Esophagus squamous epithelium (tissue), 5 donors: ENCODE measurements at regions not wholly inside any gene's neighbourhood (a gene's known extent, or its start where the extent isn't known, plus 50 kb on each side); places are given as distances from the start of the nearest gene placed in this dataset.

ENCODE experiments used
- DNase-seq: peaks from one replicate; lab custom pipeline; 2025; lab: John Stamatoyannopoulos, UW
- H3K27ac ChIP-seq, 4 donors: fragments of 200-600 bp; sonication (generic); one replicate each; pipeline ENCODE4 v1.5.1; 2016 to 2019; ENCODE audit warnings: mild to moderate bottlenecking in 1 of 4
- H3K27me3 ChIP-seq, 4 donors: fragments of 200-600 bp; sonication (generic); 1 replicate in 3 of 4; 2 replicates in 1 of 4; pipeline versions ENCODE4 v1.5.1 to v1.6.0; 2017 to 2021; ENCODE audit warnings: antibody characterized with exemption in 1 of 4
- H3K36me3 ChIP-seq, 3 donors: fragments of 200-600 bp; sonication (generic); one replicate each; pipeline ENCODE4 v1.5.1; 2016 to 2019
- H3K4me1 ChIP-seq, 3 donors: fragments of 200-600 bp; sonication (generic); one replicate each; pipeline ENCODE4 v1.5.1; 2017 to 2019
- H3K4me3 ChIP-seq, 4 donors: fragments of 200-600 bp; sonication (generic); 1 replicate in 3 of 4; 2 replicates in 1 of 4; pipeline ENCODE4 v1.5.1; 2016 to 2019; ENCODE audit warnings: mild to moderate bottlenecking in 2 of 4, moderate library complexity in 1 of 4
- H3K9me3 ChIP-seq, 3 donors: fragments of 200-600 bp; sonication (generic); one replicate each; pipeline ENCODE4 v1.5.1; 2016 to 2019
- POLR2A ChIP-seq, 4 donors: fragments of 450-650 bp; IDR thresholded peaks; one replicate each; pipeline ENCODE4 v1.6.1; 2017; ENCODE audit warnings: antibody characterized with exemption in 4 of 4, mild to moderate bottlenecking in 4 of 4, moderate library complexity in 3 of 4
- WGBS, 2 donors: methylation state at CpG; one replicate each; pipeline ENCODE4 v1.1.5; 2018; 5-methylcytosine and 5-hydroxymethylcytosine counted together
- intact Hi-C: fragments of 100-400 bp; cut with DNase I; formaldehyde crosslinking; loops from one replicate; pipeline ENCODE4 v1.15.0; 2022
- TF ChIP-seq, protein P1 (sequence below), 6 experiments: fragments of 450-650 bp in 4 of 6; fragments of 200-600 bp in 2 of 6; sonication (generic) in 2 of 6; IDR thresholded peaks; one replicate each; pipeline ENCODE4 v1.5.1; 2016 to 2019; ENCODE audit warnings: antibody characterized with exemption in 6 of 6, mild to moderate bottlenecking in 4 of 6, moderate library complexity in 4 of 6
- donor health status: DM: yes; HTN: yes; CAD: no.

- no peak overlapping the region for H3K4me3 ChIP-seq
- DNase-seq: no peak
Measured at GRCh38 chr3:188085584-188086560, 68.1 kb upstream of the LPP start.

DNA sequence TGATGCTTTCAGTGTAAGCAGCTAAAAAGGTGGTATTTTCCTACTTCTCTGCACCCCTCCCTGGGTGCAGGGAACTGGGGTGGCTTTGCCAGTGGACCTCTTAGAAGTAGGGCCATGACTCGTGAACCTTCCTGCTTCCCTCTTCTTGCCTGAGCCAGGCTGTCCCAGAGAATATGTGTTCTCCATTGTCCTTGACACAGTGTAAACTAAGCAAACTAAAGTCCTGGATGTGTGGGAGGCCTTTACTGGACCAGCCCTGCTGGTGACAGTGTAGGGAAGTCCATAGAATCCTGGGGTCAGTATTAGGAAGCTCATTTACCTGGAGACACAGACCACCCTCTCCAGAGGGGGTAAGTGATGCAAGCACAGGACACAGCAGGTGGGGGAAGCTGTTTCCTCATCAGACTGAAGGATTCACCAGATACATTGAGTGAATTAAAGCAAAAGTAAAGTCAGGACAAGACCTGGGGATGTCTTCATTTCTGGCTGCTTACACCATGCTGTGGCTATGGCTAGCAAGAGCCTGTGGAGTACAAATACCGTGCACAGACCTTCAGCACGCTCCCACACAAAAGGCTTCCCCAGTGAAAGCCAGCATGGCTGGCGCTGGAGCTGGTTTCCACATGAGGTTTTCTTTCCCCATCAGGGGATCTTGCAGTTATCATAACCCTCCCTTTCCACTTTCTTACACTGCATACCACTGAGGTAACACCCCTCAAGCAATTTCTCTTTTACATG is 64.8 kb upstream of the LPP start:
- Histone ChIP-seq H3K4me1 (no peaks in the 10 kb centered on the region), H3K9me3 (no peaks in the 10 kb centered on the region), H3K4me3 (no peak overlapping the region), H3K36me3 (no peaks in the 10 kb centered on the region), H3K27me3 (no peaks in the 10 kb centered on the region), H3K27ac (no peak overlapping the region)
- WGBS, 2 donors: 63 to 81% methylated on average over 3 to 4 of the region's 4 CpGs
- no peak for TF ChIP-seq POLR2A (IDR thresholded peaks at IDR 0.05)
- TF ChIP-seq, protein P1, sequence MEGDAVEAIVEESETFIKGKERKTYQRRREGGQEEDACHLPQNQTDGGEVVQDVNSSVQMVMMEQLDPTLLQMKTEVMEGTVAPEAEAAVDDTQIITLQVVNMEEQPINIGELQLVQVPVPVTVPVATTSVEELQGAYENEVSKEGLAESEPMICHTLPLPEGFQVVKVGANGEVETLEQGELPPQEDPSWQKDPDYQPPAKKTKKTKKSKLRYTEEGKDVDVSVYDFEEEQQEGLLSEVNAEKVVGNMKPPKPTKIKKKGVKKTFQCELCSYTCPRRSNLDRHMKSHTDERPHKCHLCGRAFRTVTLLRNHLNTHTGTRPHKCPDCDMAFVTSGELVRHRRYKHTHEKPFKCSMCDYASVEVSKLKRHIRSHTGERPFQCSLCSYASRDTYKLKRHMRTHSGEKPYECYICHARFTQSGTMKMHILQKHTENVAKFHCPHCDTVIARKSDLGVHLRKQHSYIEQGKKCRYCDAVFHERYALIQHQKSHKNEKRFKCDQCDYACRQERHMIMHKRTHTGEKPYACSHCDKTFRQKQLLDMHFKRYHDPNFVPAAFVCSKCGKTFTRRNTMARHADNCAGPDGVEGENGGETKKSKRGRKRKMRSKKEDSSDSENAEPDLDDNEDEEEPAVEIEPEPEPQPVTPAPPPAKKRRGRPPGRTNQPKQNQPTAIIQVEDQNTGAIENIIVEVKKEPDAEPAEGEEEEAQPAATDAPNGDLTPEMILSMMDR (IDR thresholded peaks at IDR 0.05): no peak
- DNase-seq: no peak
- intact Hi-C loops: no loop called here

More at GRCh38 chr3:188085584-188086560, 68.1 kb upstream of the LPP start:
- Histone ChIP-seq H3K9me3 (no peaks in the 10 kb centered on the region), H3K36me3 (no peaks in the 10 kb centered on the region), H3K27me3 (no peaks in the 10 kb centered on the region), H3K4me1 (no peaks in the 10 kb centered on the region), H3K27ac (no peak overlapping the region)
- intact Hi-C loops: no loop called here
- whole genome bisulfite sequencing, 2 donors: 78 to 86% methylated on average over 10 of the region's 10 CpGs
- TF ChIP-seq, protein P1 (IDR thresholded peaks at IDR 0.05): no peak
- TF ChIP-seq POLR2A (IDR thresholded peaks at IDR 0.05): no peak

DNA sequence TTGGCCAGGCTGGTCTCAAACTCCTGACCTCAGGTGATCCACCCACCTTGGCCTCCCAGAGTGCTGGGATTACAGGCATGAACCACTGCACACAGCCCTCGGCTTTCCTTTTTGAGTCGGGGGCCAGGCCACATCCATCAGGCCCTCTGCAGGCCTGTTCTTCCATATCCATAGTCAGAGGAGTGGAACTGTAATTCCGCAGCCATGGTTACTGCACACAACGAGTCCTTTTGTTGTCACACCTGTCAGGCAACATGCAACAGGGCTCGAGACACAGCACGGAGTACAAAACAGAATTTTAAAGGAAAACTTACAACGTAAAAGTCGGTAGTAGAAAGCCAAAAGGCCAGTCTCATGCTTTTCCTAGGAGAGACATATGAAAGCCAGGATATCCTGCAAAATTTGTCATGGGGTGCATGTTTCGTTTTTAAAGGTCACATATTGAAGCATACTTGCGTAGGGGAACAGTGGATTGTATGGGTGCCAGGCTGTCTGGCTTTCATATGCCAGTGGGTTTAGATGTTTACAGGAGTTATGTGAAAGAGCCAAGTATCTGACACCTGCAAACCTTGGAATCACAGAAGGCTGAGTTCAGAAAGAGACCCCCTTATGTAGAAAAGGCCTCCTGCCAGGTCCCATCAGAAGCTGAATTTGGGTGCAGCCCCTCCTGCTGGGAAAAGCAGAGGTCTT is 63.2 kb upstream of the LPP start:
- no peaks in the 10 kb centered on the region for H3K36me3 ChIP-seq
- no peaks in the 10 kb centered on the region for H3K4me1 ChIP-seq
- 86 to 88% methylated on average over 9 of the region's 10 CpGs for WGBS, 2 donors
- H3K4me3 ChIP-seq: no peak overlapping the region
- no peak overlapping the region for H3K27ac ChIP-seq
- H3K27me3 ChIP-seq: no peaks in the 10 kb centered on the region
- no peak for TF ChIP-seq POLR2A (IDR thresholded peaks at IDR 0.05)
- TF ChIP-seq, protein P1 (IDR thresholded peaks at IDR 0.05): no peak
- no peaks in the 10 kb centered on the region for H3K9me3 ChIP-seq
- intact Hi-C loops: no loop called here
- no peak for DNase-seq

GRCh38 chr3:188091746-188092145 is 62.2 kb upstream of the LPP start:
- H3K27me3 ChIP-seq: no peaks in the 10 kb centered on the region

More at GRCh38 chr3:188091746-188092145, 62.2 kb upstream of the LPP start:
- 84 to 89% methylated on average over 2 of the region's 2 CpGs for WGBS, 2 donors
- no peak for DNase-seq
- Histone ChIP-seq H3K4me1 (no peaks in the 10 kb centered on the region), H3K36me3 (no peaks in the 10 kb centered on the region), H3K27ac (no peak overlapping the region), H3K9me3 (no peaks in the 10 kb centered on the region), H3K4me3 (no peak overlapping the region)
- TF ChIP-seq, protein P1 (IDR thresholded peaks at IDR 0.05): no peak
- TF ChIP-seq POLR2A (IDR thresholded peaks at IDR 0.05): no peak
- intact Hi-C loops: no loop called here
